ENCODE measurements at regions not wholly inside any gene's neighbourhood (a gene's known extent, or its start where the extent isn't known, plus 50 kb on each side); places are given as distances from the start of the nearest gene placed in this dataset.

DNA sequence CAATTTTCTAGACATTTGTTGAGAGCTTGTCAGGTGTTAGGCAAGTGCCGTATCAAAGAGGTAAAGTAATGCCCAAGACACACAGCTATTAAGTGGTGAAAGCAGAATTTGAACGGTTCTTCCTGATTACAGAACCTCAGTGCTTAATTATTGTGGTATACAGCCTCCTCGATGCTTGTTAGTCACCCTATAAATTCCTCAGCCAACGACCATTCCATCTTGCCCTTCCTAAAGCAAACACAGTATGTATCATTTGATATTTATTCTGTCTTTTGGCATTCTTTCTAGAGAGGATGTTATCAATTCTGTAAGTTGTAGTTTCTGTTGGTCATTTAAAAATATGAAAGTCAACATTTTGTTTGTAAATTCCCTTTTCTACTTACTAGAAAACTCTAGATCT is 297.8 kb upstream of the BMP2 start:
- TF ChIP-seq POLR2A (IDR thresholded peaks at IDR 0.05) (no peak), POLR2AphosphoS5 (IDR thresholded peaks at IDR 0.05; ENCODE audit: insufficient read depth in 1 of 2, low read depth in 1 of 2) (no peak)
- TF ChIP-seq, protein P1, sequence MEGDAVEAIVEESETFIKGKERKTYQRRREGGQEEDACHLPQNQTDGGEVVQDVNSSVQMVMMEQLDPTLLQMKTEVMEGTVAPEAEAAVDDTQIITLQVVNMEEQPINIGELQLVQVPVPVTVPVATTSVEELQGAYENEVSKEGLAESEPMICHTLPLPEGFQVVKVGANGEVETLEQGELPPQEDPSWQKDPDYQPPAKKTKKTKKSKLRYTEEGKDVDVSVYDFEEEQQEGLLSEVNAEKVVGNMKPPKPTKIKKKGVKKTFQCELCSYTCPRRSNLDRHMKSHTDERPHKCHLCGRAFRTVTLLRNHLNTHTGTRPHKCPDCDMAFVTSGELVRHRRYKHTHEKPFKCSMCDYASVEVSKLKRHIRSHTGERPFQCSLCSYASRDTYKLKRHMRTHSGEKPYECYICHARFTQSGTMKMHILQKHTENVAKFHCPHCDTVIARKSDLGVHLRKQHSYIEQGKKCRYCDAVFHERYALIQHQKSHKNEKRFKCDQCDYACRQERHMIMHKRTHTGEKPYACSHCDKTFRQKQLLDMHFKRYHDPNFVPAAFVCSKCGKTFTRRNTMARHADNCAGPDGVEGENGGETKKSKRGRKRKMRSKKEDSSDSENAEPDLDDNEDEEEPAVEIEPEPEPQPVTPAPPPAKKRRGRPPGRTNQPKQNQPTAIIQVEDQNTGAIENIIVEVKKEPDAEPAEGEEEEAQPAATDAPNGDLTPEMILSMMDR (IDR thresholded peaks at IDR 0.05), result no peak
- DNase-seq (ENCODE audit: extremely low spot score in 2 of 2), result no peak
- Histone ChIP-seq H3K27ac (no peak overlapping the region), H3K4me3 (no peak overlapping the region), H3K4me1 (no peaks in the 10 kb centered on the region), H3K9me3 (no peaks in the 10 kb centered on the region), H3K27me3 (no peaks in the 10 kb centered on the region), H3K36me3 (no peaks in the 10 kb centered on the region)
- intact Hi-C loops (cut with DNase I), result loop anchor here (1.0 kb wide), 1 partner anchor 28 kb away; no protein-coding TSS in a partner anchor

DNA sequence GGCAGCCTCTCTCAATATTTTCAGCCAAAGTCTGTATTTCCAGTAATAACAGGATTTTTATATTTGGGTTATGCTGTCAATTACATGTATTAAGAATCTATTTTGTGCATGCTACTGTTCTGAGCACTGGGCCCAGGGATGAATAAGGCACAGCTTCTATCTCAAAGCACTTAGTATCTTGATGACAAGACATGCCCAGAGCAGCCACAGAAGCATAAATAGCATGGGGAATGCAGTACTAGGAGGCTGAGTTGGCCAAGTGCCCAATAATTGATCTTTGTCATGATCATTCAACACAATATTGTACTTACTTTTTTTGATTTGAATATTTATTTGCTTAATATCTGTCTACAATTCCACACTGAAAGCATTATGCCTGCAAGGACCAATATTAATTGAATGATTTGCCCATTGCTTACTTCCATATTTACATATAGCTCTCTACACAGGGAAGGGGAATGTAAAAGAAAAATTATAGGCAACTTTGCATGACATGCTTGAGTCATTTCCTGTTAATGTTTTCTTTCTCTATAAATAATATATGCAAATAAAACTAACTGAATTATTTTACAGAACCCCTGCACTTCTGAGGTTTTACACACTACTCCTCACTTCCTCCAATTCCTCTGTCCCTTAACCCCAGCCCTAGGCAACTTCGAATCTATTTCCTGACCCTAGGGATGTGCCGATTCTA is 298.9 kb upstream of the BMP2 start:
- Histone ChIP-seq H3K27me3 (no peaks in the 10 kb centered on the region), H3K27ac (no peak overlapping the region), H3K4me1 (no peaks in the 10 kb centered on the region), H3K36me3 (no peaks in the 10 kb centered on the region), H3K9me3 (no peaks in the 10 kb centered on the region), H3K4me3 (no peak overlapping the region)
- intact Hi-C loops (cut with DNase I), result no loop called here
- TF ChIP-seq, protein P1 (IDR thresholded peaks at IDR 0.05), result no peak
- TF ChIP-seq POLR2AphosphoS5 (IDR thresholded peaks at IDR 0.05; ENCODE audit: insufficient read depth in 1 of 2, low read depth in 1 of 2) (no peak), POLR2A (IDR thresholded peaks at IDR 0.05) (no peak)
- no peak for DNase-seq (ENCODE audit: extremely low spot score in 2 of 2)

DNA sequence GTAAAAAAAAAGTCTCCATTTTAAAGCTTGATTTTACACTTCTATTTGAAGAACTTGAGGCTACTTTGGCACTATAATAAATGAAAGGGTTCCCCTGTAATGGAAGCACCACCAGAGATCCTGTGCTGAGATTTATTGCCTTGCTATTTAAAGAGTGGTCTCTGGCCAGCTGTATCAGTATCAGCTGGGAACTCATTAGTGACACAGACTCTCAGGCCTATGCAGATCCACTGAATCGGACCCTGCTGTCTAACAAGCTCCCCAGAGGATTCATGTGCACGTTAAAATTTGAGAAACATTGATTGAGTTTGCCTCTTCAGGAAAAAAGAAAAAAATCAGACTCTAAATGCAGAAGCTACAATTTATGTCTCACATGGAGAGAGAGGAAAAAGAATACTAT is 299.9 kb upstream of the BMP2 start:
- Histone ChIP-seq H3K9me3 (no peaks in the 10 kb centered on the region), H3K4me1 (no peaks in the 10 kb centered on the region), H3K27me3 (no peaks in the 10 kb centered on the region), H3K4me3 (no peak overlapping the region), H3K36me3 (no peaks in the 10 kb centered on the region), H3K27ac (no peak overlapping the region)
- TF ChIP-seq POLR2A (IDR thresholded peaks at IDR 0.05) (no peak), POLR2AphosphoS5 (IDR thresholded peaks at IDR 0.05; ENCODE audit: insufficient read depth in 1 of 2, low read depth in 1 of 2) (no peak)
- TF ChIP-seq, protein P1 (IDR thresholded peaks at IDR 0.05), result no peak
- intact Hi-C loops (cut with DNase I), result no loop called here
- no peak for DNase-seq (ENCODE audit: extremely low spot score in 2 of 2)

DNA sequence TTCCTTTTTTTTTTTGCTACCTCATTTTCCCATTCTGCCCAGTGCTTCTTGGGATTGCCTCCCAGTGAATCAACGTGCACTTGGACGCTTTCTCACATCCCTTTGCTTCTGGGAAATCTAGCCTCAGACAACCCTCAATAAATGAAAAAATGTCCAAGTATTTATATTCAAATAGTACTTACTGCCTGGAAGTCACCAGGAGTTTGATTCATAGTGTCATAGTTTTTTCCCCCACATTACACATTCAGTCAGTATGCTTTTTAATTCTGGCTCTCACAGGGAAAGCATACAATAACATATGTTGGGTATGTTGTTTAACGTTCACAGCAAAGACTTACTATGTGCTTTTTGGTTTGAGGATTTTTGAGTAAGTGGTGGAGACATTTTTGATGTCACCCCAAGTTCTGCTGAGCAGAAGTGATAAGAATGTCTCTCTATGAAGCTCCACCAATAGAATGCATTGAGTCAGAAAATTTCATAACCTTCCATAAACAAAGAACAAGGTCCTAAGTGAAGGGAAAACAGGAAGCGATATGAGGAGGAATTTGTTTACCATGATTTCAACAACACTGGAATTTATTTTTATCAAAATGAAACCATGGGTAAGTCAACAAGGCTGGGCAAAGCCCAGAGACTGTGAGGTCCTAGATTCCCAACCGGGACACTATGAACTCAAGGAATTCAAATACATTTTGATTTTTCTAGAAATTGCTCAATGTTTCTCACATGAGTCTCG is 301.2 kb upstream of the BMP2 start:
- H3K4me3 ChIP-seq, result no peak overlapping the region
- intact Hi-C loops (cut with DNase I), result no loop called here
- no peaks in the 10 kb centered on the region for H3K27me3 ChIP-seq
- no peaks in the 10 kb centered on the region for H3K9me3 ChIP-seq
- no peak overlapping the region for H3K27ac ChIP-seq
- no peaks in the 10 kb centered on the region for H3K36me3 ChIP-seq
- no peaks in the 10 kb centered on the region for H3K4me1 ChIP-seq
- TF ChIP-seq POLR2AphosphoS5 (IDR thresholded peaks at IDR 0.05; ENCODE audit: insufficient read depth in 1 of 2, low read depth in 1 of 2) (no peak), POLR2A (IDR thresholded peaks at IDR 0.05) (no peak)
- TF ChIP-seq, protein P1 (IDR thresholded peaks at IDR 0.05), result no peak
- no peak for DNase-seq (ENCODE audit: extremely low spot score in 2 of 2)

DNA sequence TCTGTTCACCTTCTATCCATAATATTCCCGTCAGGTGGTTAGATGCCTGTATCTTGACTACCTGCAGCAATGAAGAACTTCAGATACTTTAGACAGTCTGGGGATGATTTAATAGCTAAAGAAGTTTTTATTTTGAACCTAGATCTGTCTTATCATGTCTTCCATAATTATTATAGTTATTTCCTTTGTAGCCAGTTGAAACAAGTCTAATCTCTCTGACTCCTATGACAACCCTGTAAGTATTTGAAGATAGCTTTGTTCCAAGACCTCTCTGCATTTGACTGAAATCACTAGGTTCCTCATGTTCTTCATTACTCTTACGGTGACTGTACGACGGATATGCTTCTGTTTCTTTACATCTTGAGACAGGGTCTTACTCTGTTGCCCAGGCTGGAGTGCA is 316.6 kb upstream of the BMP2 start:
- Histone ChIP-seq H3K36me3 (no peaks in the 10 kb centered on the region), H3K27me3 (no peaks in the 10 kb centered on the region), H3K4me3 (no peak overlapping the region), H3K4me1 (no peaks in the 10 kb centered on the region), H3K9me3 (no peaks in the 10 kb centered on the region), H3K27ac (no peak overlapping the region)
- no peak for TF ChIP-seq POLR2AphosphoS5 (IDR thresholded peaks at IDR 0.05; ENCODE audit: insufficient read depth in 1 of 2, low read depth in 1 of 2)
- no peak for TF ChIP-seq POLR2A (IDR thresholded peaks at IDR 0.05)
- TF ChIP-seq, protein P1 (IDR thresholded peaks at IDR 0.05), result no peak
- DNase-seq (ENCODE audit: extremely low spot score in 2 of 2), result no peak
- intact Hi-C loops (cut with DNase I), result no loop called here

Data from vagina (tissue), 2 donors.